MG63 (cell line): ENCODE measurements at regions not wholly inside any gene's neighbourhood (a gene's known extent, or its start where the extent isn't known, plus 50 kb on each side); places are given as distances from the start of the nearest gene placed in this dataset.

ENCODE experiments used
- DNase-seq: peaks from one replicate; pipeline ENCODE4 v3.0.0-alpha.2; 2020
- H3K27me3 ChIP-seq: fragments of 250-450 bp; sonication (Bioruptor Pico); 2 replicates; pipeline ENCODE4 v1.5.1; 2020; ENCODE audit warnings: mild to moderate bottlenecking, moderate library complexity
- H3K36me3 ChIP-seq: fragments of 250-450 bp; sonication (Bioruptor Pico); 2 replicates; pipeline ENCODE4 v1.5.1; 2020; ENCODE audit warnings: mild to moderate bottlenecking, moderate library complexity
- H3K4me3 ChIP-seq: fragments of 250-450 bp; sonication (Bioruptor Pico); 2 replicates; pipeline ENCODE4 v1.5.1; 2020; ENCODE audit warnings: mild to moderate bottlenecking, moderate library complexity
- H3K9me3 ChIP-seq: fragments of 250-450 bp; sonication (Bioruptor Pico); 2 replicates; pipeline ENCODE4 v1.5.1; 2020; ENCODE audit warnings: mild to moderate bottlenecking, moderate library complexity

GRCh38 chr1:239682046-239682445 is 295.7 kb downstream of the CHRM3 start:
- Histone ChIP-seq H3K36me3 (no peaks in the 10 kb centered on the region), H3K9me3 (no peaks in the 10 kb centered on the region), H3K27me3 (peaks cover 4% of the 10 kb centered on the region), H3K4me3 (no peak overlapping the region)
- DNase-seq: no peak

GRCh38 chr1:239682960-239683359 is 296.6 kb downstream of the CHRM3 start:
- DNase-seq: no peak
- no peaks in the 10 kb centered on the region for H3K36me3 ChIP-seq
- no peak overlapping the region for H3K4me3 ChIP-seq
- H3K9me3 ChIP-seq: no peaks in the 10 kb centered on the region
- H3K27me3 ChIP-seq: peaks cover 4% of the 10 kb centered on the region

GRCh38 chr1:239686386-239686785 is 300.0 kb downstream of the CHRM3 start:
- Histone ChIP-seq H3K27me3 (peaks cover 4% of the 10 kb centered on the region), H3K36me3 (no peaks in the 10 kb centered on the region), H3K4me3 (no peak overlapping the region), H3K9me3 (no peaks in the 10 kb centered on the region)
- DNase-seq: no peak

GRCh38 chr1:239696317-239696716 is 309.9 kb downstream of the CHRM3 start:
- H3K9me3 ChIP-seq: no peaks in the 10 kb centered on the region
- no peaks in the 10 kb centered on the region for H3K27me3 ChIP-seq
- H3K36me3 ChIP-seq: no peaks in the 10 kb centered on the region
- no peak overlapping the region for H3K4me3 ChIP-seq
- DNase-seq: no peak

GRCh38 chr1:239700667-239701066 is 314.3 kb downstream of the CHRM3 start:
- Histone ChIP-seq H3K9me3 (no peaks in the 10 kb centered on the region), H3K4me3 (no peak overlapping the region), H3K36me3 (no peaks in the 10 kb centered on the region), H3K27me3 (no peaks in the 10 kb centered on the region)
- no peak for DNase-seq

- no peak for DNase-seq
- Histone ChIP-seq H3K9me3 (no peaks in the 10 kb centered on the region), H3K36me3 (no peaks in the 10 kb centered on the region), H3K4me3 (no peak overlapping the region), H3K27me3 (no peaks in the 10 kb centered on the region)
Observed at GRCh38 chr1:239703075-239703474, 316.7 kb downstream of the CHRM3 start.

- no peaks in the 10 kb centered on the region for H3K9me3 ChIP-seq
- H3K4me3 ChIP-seq: no peak overlapping the region
- H3K36me3 ChIP-seq: no peaks in the 10 kb centered on the region
- no peaks in the 10 kb centered on the region for H3K27me3 ChIP-seq
- no peak for DNase-seq
Observed at GRCh38 chr1:239706245-239706892, 320.0 kb downstream of the CHRM3 start.

GRCh38 chr1:239707615-239708014 is 321.2 kb downstream of the CHRM3 start:
- H3K4me3 ChIP-seq: no peak overlapping the region
- no peaks in the 10 kb centered on the region for H3K9me3 ChIP-seq
- H3K27me3 ChIP-seq: no peaks in the 10 kb centered on the region
- no peaks in the 10 kb centered on the region for H3K36me3 ChIP-seq
- DNase-seq: no peak

GRCh38 chr1:239708622-239709021 is 322.3 kb downstream of the CHRM3 start:
- Histone ChIP-seq H3K36me3 (no peaks in the 10 kb centered on the region), H3K4me3 (no peak overlapping the region), H3K27me3 (peaks cover 3% of the 10 kb centered on the region; the same call in 1 of the 2 replicates), H3K9me3 (no peaks in the 10 kb centered on the region)
- no peak for DNase-seq

GRCh38 chr1:239711768-239712167 is 325.4 kb downstream of the CHRM3 start:
- H3K27me3 ChIP-seq: peaks cover 3% of the 10 kb centered on the region
- no peaks in the 10 kb centered on the region for H3K36me3 ChIP-seq
- H3K4me3 ChIP-seq: no peak overlapping the region
- no peak for DNase-seq
- no peaks in the 10 kb centered on the region for H3K9me3 ChIP-seq

- peaks cover 3% of the 10 kb centered on the region for H3K27me3 ChIP-seq
- H3K9me3 ChIP-seq: no peaks in the 10 kb centered on the region
- H3K36me3 ChIP-seq: no peaks in the 10 kb centered on the region
- DNase-seq: no peak
- H3K4me3 ChIP-seq: no peak overlapping the region
Observed at GRCh38 chr1:239717097-239717917, 330.9 kb downstream of the CHRM3 start.

GRCh38 chr1:239717918-239718184 is 331.5 kb downstream of the CHRM3 start:
- DNase-seq: no peak

GRCh38 chr1:239718571-239718970 is 332.2 kb downstream of the CHRM3 start:
- DNase-seq: no peak
- H3K27me3 ChIP-seq: no peaks in the 10 kb centered on the region; the same call in 1 of the 2 replicates
- no peaks in the 10 kb centered on the region for H3K9me3 ChIP-seq
- no peaks in the 10 kb centered on the region for H3K36me3 ChIP-seq
- H3K4me3 ChIP-seq: no peak overlapping the region

More at GRCh38 chr1:239717918-239718184, 331.5 kb downstream of the CHRM3 start:
- H3K27me3 ChIP-seq: peaks cover 3% of the 10 kb centered on the region
- H3K9me3 ChIP-seq: no peaks in the 10 kb centered on the region
- H3K36me3 ChIP-seq: no peaks in the 10 kb centered on the region
- H3K4me3 ChIP-seq: no peak overlapping the region

GRCh38 chr1:239718997-239719628 is 332.7 kb downstream of the CHRM3 start:
- no peaks in the 10 kb centered on the region for H3K9me3 ChIP-seq

GRCh38 chr1:239719642-239720258 is 333.4 kb downstream of the CHRM3 start:
- H3K4me3 ChIP-seq: no peak overlapping the region
- H3K27me3 ChIP-seq: no peaks in the 10 kb centered on the region; the same call in 1 of the 2 replicates
- no peak for DNase-seq
- H3K9me3 ChIP-seq: no peaks in the 10 kb centered on the region
- no peaks in the 10 kb centered on the region for H3K36me3 ChIP-seq

More at GRCh38 chr1:239718997-239719628, 332.7 kb downstream of the CHRM3 start:
- no peak overlapping the region for H3K4me3 ChIP-seq
- DNase-seq: no peak
- no peaks in the 10 kb centered on the region; the same call in 1 of the 2 replicates for H3K27me3 ChIP-seq
- no peaks in the 10 kb centered on the region for H3K36me3 ChIP-seq

GRCh38 chr1:239722035-239722434 is 335.7 kb downstream of the CHRM3 start:
- Histone ChIP-seq H3K36me3 (no peaks in the 10 kb centered on the region), H3K27me3 (no peaks in the 10 kb centered on the region), H3K4me3 (no peak overlapping the region), H3K9me3 (no peaks in the 10 kb centered on the region)
- DNase-seq: no peak

- Histone ChIP-seq H3K36me3 (no peaks in the 10 kb centered on the region), H3K27me3 (peaks cover 6% of the 10 kb centered on the region), H3K9me3 (no peaks in the 10 kb centered on the region), H3K4me3 (no peak overlapping the region)
- no peak for DNase-seq
Observed at GRCh38 chr1:239723776-239724367, 337.5 kb downstream of the CHRM3 start.
